ENCODE measurements at regions not wholly inside any gene's neighbourhood (a gene's known extent, or its start where the extent isn't known, plus 50 kb on each side); places are given as distances from the start of the nearest gene placed in this dataset.

DNA sequence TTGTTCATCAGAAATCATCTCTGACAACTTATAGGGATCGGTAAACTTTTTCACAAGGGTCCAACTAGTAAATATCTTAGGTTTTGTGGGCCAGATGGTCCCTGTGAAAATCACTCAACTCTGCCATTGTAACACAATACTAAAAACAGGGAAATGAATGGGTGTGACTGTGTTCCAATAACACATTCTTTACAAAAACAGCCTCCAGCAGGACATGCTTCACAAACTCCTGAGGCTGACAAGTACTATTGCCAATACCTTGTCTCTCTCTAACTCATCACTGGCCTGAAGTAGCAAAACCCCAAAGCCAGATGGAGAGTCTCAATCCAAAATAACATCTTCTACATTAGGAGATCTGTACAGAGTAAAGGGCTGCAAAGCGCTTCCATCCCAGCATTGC lies 312.3 kb downstream of the TOX3 start:
- Histone ChIP-seq H3K27me3 (no peaks in the 10 kb centered on the region), H3K4me1 (no peaks in the 10 kb centered on the region), H3K9me3 (no peaks in the 10 kb centered on the region), H3K4me3 (no peak overlapping the region), H3K36me3 (no peaks in the 10 kb centered on the region), H3K27ac (no peak overlapping the region)
- no peak for TF ChIP-seq EP300 (IDR thresholded peaks at IDR 0.05; ENCODE audit: low read depth)
- TF ChIP-seq POLR2AphosphoS5 (IDR thresholded peaks at IDR 0.05), result no peak
- TF ChIP-seq, protein P1, sequence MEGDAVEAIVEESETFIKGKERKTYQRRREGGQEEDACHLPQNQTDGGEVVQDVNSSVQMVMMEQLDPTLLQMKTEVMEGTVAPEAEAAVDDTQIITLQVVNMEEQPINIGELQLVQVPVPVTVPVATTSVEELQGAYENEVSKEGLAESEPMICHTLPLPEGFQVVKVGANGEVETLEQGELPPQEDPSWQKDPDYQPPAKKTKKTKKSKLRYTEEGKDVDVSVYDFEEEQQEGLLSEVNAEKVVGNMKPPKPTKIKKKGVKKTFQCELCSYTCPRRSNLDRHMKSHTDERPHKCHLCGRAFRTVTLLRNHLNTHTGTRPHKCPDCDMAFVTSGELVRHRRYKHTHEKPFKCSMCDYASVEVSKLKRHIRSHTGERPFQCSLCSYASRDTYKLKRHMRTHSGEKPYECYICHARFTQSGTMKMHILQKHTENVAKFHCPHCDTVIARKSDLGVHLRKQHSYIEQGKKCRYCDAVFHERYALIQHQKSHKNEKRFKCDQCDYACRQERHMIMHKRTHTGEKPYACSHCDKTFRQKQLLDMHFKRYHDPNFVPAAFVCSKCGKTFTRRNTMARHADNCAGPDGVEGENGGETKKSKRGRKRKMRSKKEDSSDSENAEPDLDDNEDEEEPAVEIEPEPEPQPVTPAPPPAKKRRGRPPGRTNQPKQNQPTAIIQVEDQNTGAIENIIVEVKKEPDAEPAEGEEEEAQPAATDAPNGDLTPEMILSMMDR (IDR thresholded peaks at IDR 0.05), result no peak
- no peak for TF ChIP-seq POLR2A (IDR thresholded peaks at IDR 0.05)
- intact Hi-C loops (cut with DNase I; ENCODE audit: low total_unique reads), result no loop called here
- no peak for DNase-seq
- WGBS, 2 donors (ENCODE audit: low coverage in 1 of 2), result 87% methylated on average over 2 of the region's 2 CpGs; no CpG with 5 or more reads in 1 of the 2 donors
- in situ Hi-C loops (cut with MboI; ENCODE audit: low pct_ligation_motif_present in 1 of 4, low pct_unique_long_range_greater_than_20kb in 1 of 4, low sequenced_read_pairs in 3 of 4), result no loop called here

DNA sequence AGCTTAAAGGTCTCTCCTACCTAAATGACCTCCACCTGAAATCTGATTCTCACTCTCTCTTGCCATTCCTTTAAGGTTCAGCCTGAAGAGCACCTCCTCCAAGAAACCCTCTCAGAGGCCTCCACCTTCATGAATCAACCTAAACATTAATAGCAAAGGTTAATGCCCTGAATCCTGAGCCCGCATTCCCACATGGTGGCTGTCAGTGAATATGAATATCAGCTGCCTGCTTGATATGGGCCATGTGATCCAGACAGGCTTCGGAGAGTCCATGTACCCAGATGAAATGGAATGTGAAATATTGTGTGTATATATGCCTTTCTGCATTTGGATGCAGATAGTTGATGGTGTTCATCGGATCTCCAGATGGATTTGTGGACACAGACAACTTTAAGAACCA lies 317.5 kb downstream of the TOX3 start:
- WGBS, 2 donors (ENCODE audit: low coverage in 1 of 2), result 79 to 86% methylated on average over 2 to 3 of the region's 3 CpGs
- Histone ChIP-seq H3K36me3 (no peaks in the 10 kb centered on the region), H3K4me3 (no peak overlapping the region), H3K4me1 (no peaks in the 10 kb centered on the region), H3K27me3 (no peaks in the 10 kb centered on the region), H3K27ac (no peak overlapping the region), H3K9me3 (no peaks in the 10 kb centered on the region)
- no peak for DNase-seq
- intact Hi-C loops (cut with DNase I; ENCODE audit: low total_unique reads) (no loop called here), in situ Hi-C loops (cut with MboI; ENCODE audit: low pct_ligation_motif_present in 1 of 4, low pct_unique_long_range_greater_than_20kb in 1 of 4, low sequenced_read_pairs in 3 of 4) (no loop called here)
- TF ChIP-seq, protein P1 (IDR thresholded peaks at IDR 0.05), result no peak
- TF ChIP-seq POLR2AphosphoS5 (IDR thresholded peaks at IDR 0.05) (no peak), POLR2A (IDR thresholded peaks at IDR 0.05) (no peak)

DNA sequence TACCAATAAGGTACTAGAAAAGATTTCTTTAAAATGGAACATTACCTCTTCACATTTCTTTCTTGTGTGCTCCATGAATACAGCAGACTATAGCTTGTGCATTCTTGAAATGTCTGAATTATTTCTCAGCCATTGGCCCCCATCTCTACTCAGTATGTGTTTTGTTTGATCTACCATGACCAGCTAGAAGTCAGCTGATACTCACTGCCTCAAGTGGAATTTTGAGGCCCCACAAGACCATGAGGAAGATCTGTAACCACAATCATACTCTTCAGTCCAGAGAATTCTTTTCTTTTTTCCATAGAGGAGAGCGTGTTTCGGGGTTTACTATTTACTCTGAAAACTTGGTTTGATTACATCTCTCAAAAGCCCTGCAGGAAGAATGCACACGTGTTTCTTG lies 319.1 kb downstream of the TOX3 start:
- Histone ChIP-seq H3K4me3 (no peak overlapping the region), H3K4me1 (no peaks in the 10 kb centered on the region), H3K36me3 (no peaks in the 10 kb centered on the region), H3K27me3 (no peaks in the 10 kb centered on the region), H3K9me3 (no peaks in the 10 kb centered on the region), H3K27ac (no peak overlapping the region)
- no peak for DNase-seq
- in situ Hi-C loops (cut with MboI; ENCODE audit: low pct_ligation_motif_present in 1 of 4, low pct_unique_long_range_greater_than_20kb in 1 of 4, low sequenced_read_pairs in 3 of 4), result no loop called here
- WGBS, 2 donors (ENCODE audit: low coverage in 1 of 2), result 75% methylated on average over 3 of the region's 3 CpGs
- TF ChIP-seq POLR2A (IDR thresholded peaks at IDR 0.05) (no peak), POLR2AphosphoS5 (IDR thresholded peaks at IDR 0.05) (no peak), EP300 (IDR thresholded peaks at IDR 0.05; ENCODE audit: low read depth) (no peak)
- TF ChIP-seq, protein P1 (IDR thresholded peaks at IDR 0.05), result no peak
- intact Hi-C loops (cut with DNase I; ENCODE audit: low total_unique reads), result no loop called here

DNA sequence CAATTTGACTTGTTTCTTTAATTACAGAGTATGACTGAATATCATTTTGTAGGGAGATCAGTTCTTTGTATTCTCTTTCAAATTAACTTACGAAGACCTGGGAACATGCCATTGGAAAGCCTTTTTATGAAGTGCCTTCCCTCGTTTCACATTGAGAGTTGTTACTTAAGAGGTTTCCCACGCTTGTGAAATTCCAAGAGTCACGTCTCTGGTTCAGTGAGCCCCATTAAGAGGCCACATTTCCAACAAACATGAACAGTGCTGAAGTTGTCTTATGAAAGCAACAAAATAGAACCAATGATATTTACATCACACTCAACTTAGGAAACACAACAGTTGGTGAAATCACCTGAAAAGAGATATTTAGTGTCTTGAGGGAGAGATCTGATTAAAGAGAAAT lies 334.1 kb downstream of the TOX3 start:
- Histone ChIP-seq H3K4me1 (no peaks in the 10 kb centered on the region), H3K27me3 (no peaks in the 10 kb centered on the region), H3K27ac (no peak overlapping the region), H3K9me3 (peaks cover 0 to 7% of the 10 kb centered on the region in 2 donors), H3K36me3 (no peaks in the 10 kb centered on the region), H3K4me3 (no peak overlapping the region)
- in situ Hi-C loops (cut with MboI; ENCODE audit: low pct_ligation_motif_present in 1 of 4, low pct_unique_long_range_greater_than_20kb in 1 of 4, low sequenced_read_pairs in 3 of 4), result no loop called here
- intact Hi-C loops (cut with DNase I; ENCODE audit: low total_unique reads), result no loop called here
- TF ChIP-seq, protein P1 (IDR thresholded peaks at IDR 0.05), result no peak
- TF ChIP-seq POLR2AphosphoS5 (IDR thresholded peaks at IDR 0.05) (no peak), EP300 (IDR thresholded peaks at IDR 0.05; ENCODE audit: low read depth) (no peak), POLR2A (IDR thresholded peaks at IDR 0.05) (no peak)
- DNase-seq, result no peak
- WGBS, 2 donors (ENCODE audit: low coverage in 1 of 2), result 75% methylated on average over 4 of the region's 4 CpGs

Measured in transverse colon (tissue), 4 donors.